GM12878 (cell line): ENCODE measurements at regions not wholly inside any gene's neighbourhood (a gene's known extent, or its start where the extent isn't known, plus 50 kb on each side); places are given as distances from the start of the nearest gene placed in this dataset.

Experiments used
- BRCA1 ChIP-seq: IDR thresholded peaks from 2 replicates; pipeline ENCODE4 v1.6.1; 2011; ENCODE audit warnings: low read depth, low read length, improper control_type of control experiment
- CTCF ChIP-seq, 3 experiments: IDR thresholded peaks in 2 of 3; conservative IDR thresholded peaks in 1 of 3; 2 replicates each; pipeline ENCODE4 v1.5.1; 2011; ENCODE audit warnings: low read depth in 3 of 3, low read length in 3 of 3, mild to moderate bottlenecking in 3 of 3, control low read depth in 2 of 3, moderate library complexity in 2 of 3, inconsistent platforms in 1 of 3, mixed read lengths in 1 of 3; ENCODE audit not compliant: control insufficient read depth in 2 of 3, insufficient read depth in 1 of 3; ENCODE audit errors: extremely low read depth in 1 of 3
- POLR2AphosphoS5 ChIP-seq: IDR thresholded peaks from 2 replicates; pipeline ENCODE4 v1.6.1; 2011; ENCODE audit warnings: mild to moderate bottlenecking, low read length, inconsistent platforms
- SP1 ChIP-seq: IDR thresholded peaks from one replicate; pipeline ENCODE4 v1.6.1; 2011; ENCODE audit warnings: low read depth, low read length
- YY1 ChIP-seq: IDR thresholded peaks from 2 replicates; pipeline ENCODE4 v1.6.1; 2011; ENCODE audit warnings: low read depth, mild to moderate bottlenecking, low read length
- ZNF274 ChIP-seq: IDR thresholded peaks from one replicate; pipeline ENCODE4 v1.8.0; 2011; ENCODE audit not compliant: insufficient read length, insufficient read depth
- TF ChIP-seq, protein P1 (sequence below): fragments of 450-650 bp; IDR thresholded peaks from 2 replicates; pipeline ENCODE4 v1.6.1; 2016; ENCODE audit warnings: mild to moderate bottlenecking, moderate library complexity, borderline replicate concordance

- TF ChIP-seq BRCA1 (no peak), CTCF (IDR thresholded peaks at IDR 0.05 in 2 of 3, conservative IDR thresholded peaks at IDR 0.05 in 1 of 3; ENCODE audit: control insufficient read depth in 2 of 3, extremely low read depth in 1 of 3, insufficient read depth in 1 of 3, low read depth in 3 of 3, low read length in 3 of 3) (no peak), SP1 (no peak), POLR2AphosphoS5 (no peak), ZNF274 (no peak), YY1 (no peak)
- TF ChIP-seq, protein P1, sequence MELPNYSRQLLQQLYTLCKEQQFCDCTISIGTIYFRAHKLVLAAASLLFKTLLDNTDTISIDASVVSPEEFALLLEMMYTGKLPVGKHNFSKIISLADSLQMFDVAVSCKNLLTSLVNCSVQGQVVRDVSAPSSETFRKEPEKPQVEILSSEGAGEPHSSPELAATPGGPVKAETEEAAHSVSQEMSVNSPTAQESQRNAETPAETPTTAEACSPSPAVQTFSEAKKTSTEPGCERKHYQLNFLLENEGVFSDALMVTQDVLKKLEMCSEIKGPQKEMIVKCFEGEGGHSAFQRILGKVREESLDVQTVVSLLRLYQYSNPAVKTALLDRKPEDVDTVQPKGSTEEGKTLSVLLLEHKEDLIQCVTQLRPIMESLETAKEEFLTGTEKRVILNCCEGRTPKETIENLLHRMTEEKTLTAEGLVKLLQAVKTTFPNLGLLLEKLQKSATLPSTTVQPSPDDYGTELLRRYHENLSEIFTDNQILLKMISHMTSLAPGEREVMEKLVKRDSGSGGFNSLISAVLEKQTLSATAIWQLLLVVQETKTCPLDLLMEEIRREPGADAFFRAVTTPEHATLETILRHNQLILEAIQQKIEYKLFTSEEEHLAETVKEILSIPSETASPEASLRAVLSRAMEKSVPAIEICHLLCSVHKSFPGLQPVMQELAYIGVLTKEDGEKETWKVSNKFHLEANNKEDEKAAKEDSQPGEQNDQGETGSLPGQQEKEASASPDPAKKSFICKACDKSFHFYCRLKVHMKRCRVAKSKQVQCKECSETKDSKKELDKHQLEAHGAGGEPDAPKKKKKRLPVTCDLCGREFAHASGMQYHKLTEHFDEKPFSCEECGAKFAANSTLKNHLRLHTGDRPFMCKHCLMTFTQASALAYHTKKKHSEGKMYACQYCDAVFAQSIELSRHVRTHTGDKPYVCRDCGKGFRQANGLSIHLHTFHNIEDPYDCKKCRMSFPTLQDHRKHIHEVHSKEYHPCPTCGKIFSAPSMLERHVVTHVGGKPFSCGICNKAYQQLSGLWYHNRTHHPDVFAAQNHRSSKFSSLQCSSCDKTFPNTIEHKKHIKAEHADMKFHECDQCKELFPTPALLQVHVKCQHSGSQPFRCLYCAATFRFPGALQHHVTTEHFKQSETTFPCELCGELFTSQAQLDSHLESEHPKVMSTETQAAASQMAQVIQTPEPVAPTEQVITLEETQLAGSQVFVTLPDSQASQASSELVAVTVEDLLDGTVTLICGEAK, result no peak
Measured at GRCh38 chr5:171575386-171575785, 155.9 kb downstream of the FGF18 start.
